NCI-H1417 treated with DMSO at 0.1 percent for 48 hours (cell line): ENCODE measurements at regions not wholly inside any gene's neighbourhood (a gene's known extent, or its start where the extent isn't known, plus 50 kb on each side); places are given as distances from the start of the nearest gene placed in this dataset.

Experiments used
- DNase-seq: peaks from one replicate; lab custom pipeline; 2025; lab: John Stamatoyannopoulos, UW

GRCh38 chr13:58051807-58052375 is 420.3 kb downstream of the PCDH17 start:
- no peak for DNase-seq

- no peak for DNase-seq
Observed at GRCh38 chr13:58056426-58056825, 424.9 kb downstream of the PCDH17 start.

GRCh38 chr13:58059624-58060023 is 428.1 kb downstream of the PCDH17 start:
- no peak for DNase-seq

- no peak for DNase-seq
Observed at GRCh38 chr13:58080806-58081205, 449.3 kb downstream of the PCDH17 start.

- DNase-seq, result no peak
Observed at GRCh38 chr13:58081301-58081820, 449.8 kb downstream of the PCDH17 start.

- DNase-seq, result no peak
Observed at GRCh38 chr13:58083064-58083463, 451.5 kb downstream of the PCDH17 start.

- no peak for DNase-seq
Observed at GRCh38 chr13:58085274-58085673, 453.7 kb downstream of the PCDH17 start.

GRCh38 chr13:58085819-58086218 is 454.3 kb downstream of the PCDH17 start:
- no peak for DNase-seq

GRCh38 chr13:58087566-58087965 is 456.0 kb downstream of the PCDH17 start:
- DNase-seq, result no peak

GRCh38 chr13:58093394-58093793 is 461.9 kb downstream of the PCDH17 start:
- DNase-seq, result no peak

GRCh38 chr13:58097831-58098230 is 466.3 kb downstream of the PCDH17 start:
- DNase-seq, result no peak

GRCh38 chr13:58119351-58119750 is 487.8 kb downstream of the PCDH17 start:
- DNase-seq, result no peak

GRCh38 chr13:58119804-58120203 is 488.3 kb downstream of the PCDH17 start:
- DNase-seq, result no peak

GRCh38 chr13:58126496-58126895 is 495.0 kb downstream of the PCDH17 start:
- no peak for DNase-seq

GRCh38 chr13:58134012-58134411 is 502.5 kb downstream of the PCDH17 start:
- DNase-seq, result no peak

- no peak for DNase-seq
Observed at GRCh38 chr13:58134525-58134924, 503.0 kb downstream of the PCDH17 start.

- DNase-seq, result no peak
Observed at GRCh38 chr13:58142952-58143351, 511.4 kb downstream of the PCDH17 start.

GRCh38 chr13:58144616-58145015 is 513.1 kb downstream of the PCDH17 start:
- DNase-seq, result no peak

- no peak for DNase-seq
Observed at GRCh38 chr13:58151452-58151851, 519.9 kb downstream of the PCDH17 start.

GRCh38 chr13:58160980-58161379 is 529.4 kb downstream of the PCDH17 start:
- no peak for DNase-seq

- peak; percentile 85 for DNase-seq
Observed at GRCh38 chr13:58165617-58166016, 534.1 kb downstream of the PCDH17 start.

GRCh38 chr13:58181111-58181510 is 549.6 kb downstream of the PCDH17 start:
- no peak for DNase-seq

GRCh38 chr13:58187881-58188280 is 556.3 kb downstream of the PCDH17 start:
- DNase-seq, result no peak

GRCh38 chr13:58190577-58190976 is 559.0 kb downstream of the PCDH17 start:
- DNase-seq, result no peak
